IPS DF 19.7 (cell line): ENCODE measurements at regions not wholly inside any gene's neighbourhood (a gene's known extent, or its start where the extent isn't known, plus 50 kb on each side); places are given as distances from the start of the nearest gene placed in this dataset.
"Not testable (repeated sequence)": the region's sequence is repeated elsewhere in the genome, so short reads cannot be mapped to it uniquely, and the experiment has no call there.

Experiments used
- DNase-seq: peaks from one replicate; pipeline ENCODE4 v3.0.0-alpha.2; 2013; ENCODE audit warnings: low read depth, low spot score

- DNase-seq: no peak
Observed at GRCh38 chr5:90134892-90135291, 274.7 kb downstream of the CETN3 start.

GRCh38 chr5:90134381-90134780, 275.2 kb downstream of the CETN3 start:
- no peak for DNase-seq

- DNase-seq: no peak
Observed at GRCh38 chr5:90133941-90134340, 275.6 kb downstream of the CETN3 start.

- no peak for DNase-seq
Observed at GRCh38 chr5:90131383-90132133, 278.0 kb downstream of the CETN3 start.

GRCh38 chr5:90128551-90128950, 281.0 kb downstream of the CETN3 start:
- no peak for DNase-seq

GRCh38 chr5:90119531-90119971, 290.0 kb downstream of the CETN3 start:
- DNase-seq: no peak

GRCh38 chr5:90117005-90117404, 292.6 kb downstream of the CETN3 start:
- DNase-seq: no peak

- no peak for DNase-seq
Observed at GRCh38 chr5:90113108-90113507, 296.4 kb downstream of the CETN3 start.

GRCh38 chr5:90112033-90112692, 297.4 kb downstream of the CETN3 start:
- no peak for DNase-seq

- no peak for DNase-seq
Observed at GRCh38 chr5:90111364-90112032, 298.1 kb downstream of the CETN3 start.

- DNase-seq: no peak
Observed at GRCh38 chr5:90109285-90109684, 300.3 kb downstream of the CETN3 start.

GRCh38 chr5:90099099-90099498, 310.5 kb downstream of the CETN3 start:
- DNase-seq: no peak

- no peak for DNase-seq
Observed at GRCh38 chr5:90097082-90097477, 312.5 kb downstream of the CETN3 start.

- no peak for DNase-seq
Observed at GRCh38 chr5:90096415-90097081, 313.0 kb downstream of the CETN3 start.

- DNase-seq: no peak
Observed at GRCh38 chr5:90095292-90096060, 314.1 kb downstream of the CETN3 start.

GRCh38 chr5:90093751-90094485, 315.6 kb downstream of the CETN3 start:
- DNase-seq: no peak

GRCh38 chr5:90092734-90093133, 316.8 kb downstream of the CETN3 start:
- DNase-seq: no peak

- no peak for DNase-seq
Observed at GRCh38 chr5:90084342-90084741, 325.2 kb downstream of the CETN3 start.

- DNase-seq: not testable (repeated sequence)
Observed at GRCh38 chr5:90073026-90073570, 336.5 kb downstream of the CETN3 start.

- no peak for DNase-seq
Observed at GRCh38 chr5:90071656-90072055, 337.9 kb downstream of the CETN3 start.
